ENCODE measurements at regions not wholly inside any gene's neighbourhood (a gene's known extent, or its start where the extent isn't known, plus 50 kb on each side); places are given as distances from the start of the nearest gene placed in this dataset.

- no peak overlapping the region for H3K4me3 ChIP-seq (ENCODE audit: severe bottlenecking)
- H3K4me1 ChIP-seq (ENCODE audit: insufficient read depth, poor library complexity, severe bottlenecking): no peaks in the 10 kb centered on the region
- no peaks in the 10 kb centered on the region for H3K36me3 ChIP-seq (ENCODE audit: low read depth)
- DNase-seq (ENCODE audit: low spot score): no peak
- no peaks in the 10 kb centered on the region for H3K27me3 ChIP-seq (ENCODE audit: insufficient read depth, poor library complexity, severe bottlenecking)
- ATAC-seq (ENCODE audit: low read depth): no peak
- H3K27ac ChIP-seq (ENCODE audit: poor library complexity, severe bottlenecking): no peak overlapping the region
- no peak for TF ChIP-seq CTCF (IDR thresholded peaks at IDR 0.05; ENCODE audit: poor library complexity, severe bottlenecking)
- no peaks in the 10 kb centered on the region for H3K9me3 ChIP-seq (ENCODE audit: severe bottlenecking)
These were observed 724.7 kb upstream of the FZD8 start for GRCh38 chr10:36366843-36367242.

DNA sequence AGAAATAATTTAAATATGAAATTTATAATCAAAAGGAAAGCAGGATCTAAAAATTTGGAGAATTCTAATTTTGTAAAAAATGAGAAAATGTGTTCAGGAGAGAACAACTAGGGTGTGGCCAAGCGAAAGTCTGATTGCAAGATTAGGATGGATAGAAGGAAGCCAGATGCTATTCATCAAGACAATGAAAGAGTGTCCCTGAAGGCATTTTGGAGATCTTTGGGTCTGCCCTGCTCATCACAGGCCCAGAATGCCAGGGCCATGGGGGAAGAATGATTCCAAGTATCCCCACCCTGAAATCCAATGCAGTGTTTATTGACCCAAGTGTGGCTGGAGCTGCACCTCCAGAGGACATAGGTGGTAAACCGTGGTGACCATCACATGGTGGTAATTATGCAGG lies 724.0 kb upstream of the FZD8 start:
- no peak for TF ChIP-seq CTCF (IDR thresholded peaks at IDR 0.05; ENCODE audit: poor library complexity, severe bottlenecking)
- no peaks in the 10 kb centered on the region for H3K4me1 ChIP-seq (ENCODE audit: insufficient read depth, poor library complexity, severe bottlenecking)
- DNase-seq (ENCODE audit: low spot score): no peak
- H3K36me3 ChIP-seq (ENCODE audit: low read depth): no peaks in the 10 kb centered on the region
- H3K27me3 ChIP-seq (ENCODE audit: insufficient read depth, poor library complexity, severe bottlenecking): no peaks in the 10 kb centered on the region
- no peak for ATAC-seq (ENCODE audit: low read depth)
- no peaks in the 10 kb centered on the region for H3K9me3 ChIP-seq (ENCODE audit: severe bottlenecking)
- no peak overlapping the region for H3K4me3 ChIP-seq (ENCODE audit: severe bottlenecking)
- H3K27ac ChIP-seq (ENCODE audit: poor library complexity, severe bottlenecking): no peak overlapping the region

- no peak for ATAC-seq (ENCODE audit: low read depth)
- no peak for TF ChIP-seq CTCF (IDR thresholded peaks at IDR 0.05; ENCODE audit: poor library complexity, severe bottlenecking)
- Histone ChIP-seq H3K36me3 (ENCODE audit: low read depth) (no peaks in the 10 kb centered on the region), H3K9me3 (ENCODE audit: severe bottlenecking) (no peaks in the 10 kb centered on the region), H3K4me1 (ENCODE audit: insufficient read depth, poor library complexity, severe bottlenecking) (no peaks in the 10 kb centered on the region), H3K27ac (ENCODE audit: poor library complexity, severe bottlenecking) (no peak overlapping the region), H3K4me3 (ENCODE audit: severe bottlenecking) (no peak overlapping the region), H3K27me3 (ENCODE audit: insufficient read depth, poor library complexity, severe bottlenecking) (no peaks in the 10 kb centered on the region)
- DNase-seq (ENCODE audit: low spot score): no peak
These were observed 720.2 kb upstream of the FZD8 start for GRCh38 chr10:36362257-36362656.

DNA sequence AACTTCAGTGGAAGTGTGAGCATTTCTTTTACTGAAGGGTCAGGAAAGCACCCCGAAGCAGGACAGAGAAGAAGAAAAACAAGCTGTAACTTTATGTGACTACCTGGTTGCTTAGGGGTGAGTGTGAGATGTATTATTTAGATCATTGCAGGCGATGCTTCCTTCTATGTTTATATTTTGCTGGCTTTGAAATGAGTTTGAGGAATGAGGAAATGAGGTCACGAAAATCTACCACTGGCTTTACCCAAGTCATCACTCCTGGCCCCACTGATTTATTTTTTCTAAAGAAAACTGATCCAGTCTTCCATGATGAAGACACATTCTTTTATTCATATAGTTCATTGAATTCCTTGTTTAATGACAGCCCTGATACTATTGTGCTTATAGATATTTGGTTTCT lies 716.6 kb upstream of the FZD8 start:
- Histone ChIP-seq H3K4me3 (ENCODE audit: severe bottlenecking) (no peak overlapping the region), H3K9me3 (ENCODE audit: severe bottlenecking) (no peaks in the 10 kb centered on the region), H3K27ac (ENCODE audit: poor library complexity, severe bottlenecking) (no peak overlapping the region), H3K27me3 (ENCODE audit: insufficient read depth, poor library complexity, severe bottlenecking) (no peaks in the 10 kb centered on the region), H3K36me3 (ENCODE audit: low read depth) (no peaks in the 10 kb centered on the region), H3K4me1 (ENCODE audit: insufficient read depth, poor library complexity, severe bottlenecking) (no peaks in the 10 kb centered on the region)
- ATAC-seq (ENCODE audit: low read depth): no peak
- DNase-seq (ENCODE audit: low spot score): no peak
- TF ChIP-seq CTCF (IDR thresholded peaks at IDR 0.05; ENCODE audit: poor library complexity, severe bottlenecking): no peak

DNA sequence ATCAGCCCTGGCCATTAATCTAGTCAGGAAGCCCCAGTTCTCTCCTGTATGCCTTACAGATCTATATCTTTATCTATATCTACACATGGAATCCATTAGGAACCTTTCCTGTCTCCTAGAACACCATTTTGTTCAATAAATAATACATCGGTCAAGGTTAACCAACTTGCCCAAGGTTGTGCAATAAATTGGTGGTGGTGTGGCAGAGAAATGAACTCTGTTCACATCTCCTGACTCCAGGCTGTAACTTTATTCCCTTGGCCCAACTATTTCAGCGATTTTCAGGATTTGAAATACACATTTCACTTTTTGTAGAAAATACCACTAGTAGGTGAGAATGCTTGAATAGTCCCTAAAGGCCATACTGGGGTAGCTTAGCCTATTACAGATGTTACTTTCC lies 712.5 kb upstream of the FZD8 start:
- H3K36me3 ChIP-seq (ENCODE audit: low read depth): no peaks in the 10 kb centered on the region

More for the DNA sequence above, 712.5 kb upstream of the FZD8 start:
- no peaks in the 10 kb centered on the region for H3K27me3 ChIP-seq (ENCODE audit: insufficient read depth, poor library complexity, severe bottlenecking)
- ATAC-seq (ENCODE audit: low read depth) (no peak), DNase-seq (ENCODE audit: low spot score) (no peak)
- TF ChIP-seq CTCF (IDR thresholded peaks at IDR 0.05; ENCODE audit: poor library complexity, severe bottlenecking): no peak
- H3K4me1 ChIP-seq (ENCODE audit: insufficient read depth, poor library complexity, severe bottlenecking): no peaks in the 10 kb centered on the region
- H3K9me3 ChIP-seq (ENCODE audit: severe bottlenecking): no peaks in the 10 kb centered on the region
- H3K4me3 ChIP-seq (ENCODE audit: severe bottlenecking): no peak overlapping the region
- H3K27ac ChIP-seq (ENCODE audit: poor library complexity, severe bottlenecking): no peak overlapping the region
